Stimulated activated CD8-positive, alpha-beta memory T cell treated with anti-CD3 and anti-CD28 coated beads, Interleukin-12 subunit alpha, Interleukin-12 subunit beta, amount 100 ng/mL, for 1 hour (primary cell): ENCODE measurements at regions not wholly inside any gene's neighbourhood (a gene's known extent, or its start where the extent isn't known, plus 50 kb on each side); places are given as distances from the start of the nearest gene placed in this dataset.
"Not testable (repeated sequence)": the region's sequence is repeated elsewhere in the genome, so short reads cannot be mapped to it uniquely, and the experiment has no call there.

ENCODE experiments used
- DNase-seq: peaks from one replicate; pipeline ENCODE4 v3.0.0-alpha.2; 2020; ENCODE audit warnings: low read depth

- DNase-seq: no peak
Observed at GRCh38 chr4:114249976-114250375, 270.5 kb upstream of the ARSJ start.

- no peak for DNase-seq
Observed at GRCh38 chr4:114250439-114250891, 271.0 kb upstream of the ARSJ start.

- no peak for DNase-seq
Observed at GRCh38 chr4:114251020-114251419, 271.6 kb upstream of the ARSJ start.

- DNase-seq: no peak
Observed at GRCh38 chr4:114252499-114252898, 273.1 kb upstream of the ARSJ start.

- DNase-seq: no peak
Observed at GRCh38 chr4:114257501-114257900, 278.1 kb upstream of the ARSJ start.

- not testable (repeated sequence) for DNase-seq
Observed at GRCh38 chr4:114262421-114262820, 283.0 kb upstream of the ARSJ start.

GRCh38 chr4:114263233-114263632 is 283.8 kb upstream of the ARSJ start:
- DNase-seq: no peak

GRCh38 chr4:114264452-114264851 is 285.0 kb upstream of the ARSJ start:
- no peak for DNase-seq

GRCh38 chr4:114264877-114265291 is 285.4 kb upstream of the ARSJ start:
- no peak for DNase-seq

- DNase-seq: no peak
Observed at GRCh38 chr4:114265342-114265741, 285.9 kb upstream of the ARSJ start.

- no peak for DNase-seq
Observed at GRCh38 chr4:114267976-114268375, 288.5 kb upstream of the ARSJ start.

GRCh38 chr4:114271031-114271430 is 291.6 kb upstream of the ARSJ start:
- no peak for DNase-seq

GRCh38 chr4:114272226-114272625 is 292.8 kb upstream of the ARSJ start:
- DNase-seq: no peak

- no peak for DNase-seq
Observed at GRCh38 chr4:114273238-114273637, 293.8 kb upstream of the ARSJ start.

- no peak for DNase-seq
Observed at GRCh38 chr4:114277690-114278089, 298.2 kb upstream of the ARSJ start.

- no peak for DNase-seq
Observed at GRCh38 chr4:114279066-114279465, 299.6 kb upstream of the ARSJ start.

- DNase-seq: no peak
Observed at GRCh38 chr4:114279711-114280110, 300.3 kb upstream of the ARSJ start.

GRCh38 chr4:114280645-114281044 is 301.2 kb upstream of the ARSJ start:
- DNase-seq: no peak

- DNase-seq: no peak
Observed at GRCh38 chr4:114281164-114281960, 301.9 kb upstream of the ARSJ start.

GRCh38 chr4:114282937-114283336 is 303.5 kb upstream of the ARSJ start:
- no peak for DNase-seq

- DNase-seq: no peak
Observed at GRCh38 chr4:114284629-114285028, 305.2 kb upstream of the ARSJ start.

GRCh38 chr4:114286262-114286810 is 306.9 kb upstream of the ARSJ start:
- no peak for DNase-seq

- DNase-seq: no peak
Observed at GRCh38 chr4:114287079-114287696, 307.7 kb upstream of the ARSJ start.
